NCI-H2029 (cell line): ENCODE measurements at regions not wholly inside any gene's neighbourhood (a gene's known extent, or its start where the extent isn't known, plus 50 kb on each side); places are given as distances from the start of the nearest gene placed in this dataset.
"Not testable (repeated sequence)": the region's sequence is repeated elsewhere in the genome, so short reads cannot be mapped to it uniquely, and the experiment has no call there.

Experiments used
- DNase-seq: peaks from one replicate; lab custom pipeline; 2025; lab: John Stamatoyannopoulos, UW

DNA sequence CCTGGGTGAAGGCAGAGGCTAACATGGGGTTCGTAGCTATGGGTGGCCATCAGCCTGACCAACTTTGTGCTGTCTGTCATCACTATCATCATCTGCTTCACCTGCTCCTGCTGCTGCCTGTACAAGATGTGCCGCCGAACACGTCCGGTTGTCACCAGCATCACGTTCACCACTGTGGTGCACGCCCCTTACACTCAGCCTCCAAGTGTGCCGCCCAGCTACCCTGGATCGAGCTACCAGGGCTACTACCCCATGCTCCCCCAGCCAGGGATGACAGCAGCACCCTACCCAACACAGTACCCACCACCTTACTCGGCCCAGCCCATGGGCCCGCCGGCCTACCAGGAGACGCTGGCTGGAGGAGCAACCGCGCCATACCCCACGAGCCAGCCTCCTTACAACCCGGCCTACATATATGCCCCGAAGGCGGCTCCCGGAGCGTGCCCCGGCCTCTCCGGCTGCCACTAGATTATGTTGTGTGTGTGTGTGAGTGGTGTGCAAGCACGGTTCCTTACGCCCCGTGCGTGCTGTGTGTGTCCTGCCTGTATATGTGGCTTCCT lies 213.4 kb upstream of the XIST start:
- DNase-seq: no peak

DNA sequence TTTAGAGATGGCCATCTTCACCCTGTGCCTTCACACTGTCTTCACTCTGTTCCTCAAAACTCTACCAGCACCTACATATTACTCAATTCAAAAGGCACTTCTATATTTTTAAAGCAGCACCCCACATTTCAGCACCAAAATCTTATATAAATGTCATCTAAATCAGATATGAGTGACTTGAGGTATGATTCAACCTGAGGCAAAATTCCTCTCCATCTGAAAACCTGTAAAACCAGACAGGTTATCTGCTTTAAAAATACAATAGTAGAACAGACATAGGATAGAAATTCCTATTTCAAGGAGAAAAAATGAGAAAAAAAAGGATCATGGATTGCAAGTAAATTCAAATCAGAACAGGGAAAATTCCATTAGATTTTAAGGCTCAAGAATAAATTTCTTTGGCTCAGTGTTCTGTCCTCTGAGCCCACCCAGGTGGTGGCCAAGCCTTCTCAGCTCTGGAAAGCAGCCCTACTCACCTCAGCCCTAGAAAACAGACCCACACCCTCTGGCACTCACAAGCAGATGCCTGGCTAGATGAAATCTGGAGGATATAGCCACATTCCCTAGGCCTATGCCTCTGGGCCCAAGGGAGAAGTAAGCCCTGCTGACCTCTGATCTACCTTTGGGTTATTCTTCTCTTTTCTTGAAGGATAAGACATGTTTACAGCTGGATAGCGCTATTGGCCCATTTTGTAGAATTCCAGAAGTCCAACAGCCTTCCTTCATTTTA lies 211.1 kb upstream of the XIST start:
- DNase-seq: no peak

DNA sequence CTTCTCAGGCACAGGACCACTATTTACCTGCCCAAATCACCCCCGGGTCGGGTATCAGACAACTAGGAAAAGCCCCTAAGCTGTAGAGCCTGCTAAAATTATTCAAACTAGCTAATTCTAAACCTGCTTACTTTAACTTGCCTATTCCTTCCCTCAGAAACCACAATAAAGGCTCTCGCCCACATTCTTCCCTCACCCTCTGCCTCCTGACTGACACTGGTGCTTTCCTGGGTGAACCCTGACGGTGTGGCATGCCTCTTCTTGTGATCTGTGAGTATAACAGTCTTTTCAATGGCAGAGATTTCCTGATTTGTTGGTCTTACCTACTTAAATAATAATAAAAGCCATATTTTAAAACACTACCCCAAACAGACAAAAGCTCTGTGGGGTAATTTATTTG lies 209.4 kb upstream of the XIST start:
- no peak for DNase-seq

DNA sequence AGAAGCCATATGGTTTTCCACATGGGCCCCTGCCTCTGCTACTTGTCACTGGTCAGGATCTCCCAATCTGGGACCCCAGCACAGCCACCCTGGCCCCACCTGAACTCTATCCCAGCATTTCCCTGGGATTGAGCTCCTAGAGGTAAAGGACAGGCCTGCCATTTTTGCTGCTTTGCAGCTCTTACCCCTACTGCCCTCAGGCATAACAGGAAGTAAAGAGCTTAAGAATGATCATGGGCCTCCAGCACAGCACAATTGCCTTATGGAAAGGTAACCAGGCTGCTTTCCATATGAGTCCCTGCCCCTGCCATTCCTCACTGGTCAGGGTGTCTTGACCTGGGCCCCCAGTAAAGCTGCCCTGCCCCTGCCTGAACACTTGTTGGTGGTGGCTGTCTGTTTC lies 196.6 kb upstream of the XIST start:
- DNase-seq: no peak

DNA sequence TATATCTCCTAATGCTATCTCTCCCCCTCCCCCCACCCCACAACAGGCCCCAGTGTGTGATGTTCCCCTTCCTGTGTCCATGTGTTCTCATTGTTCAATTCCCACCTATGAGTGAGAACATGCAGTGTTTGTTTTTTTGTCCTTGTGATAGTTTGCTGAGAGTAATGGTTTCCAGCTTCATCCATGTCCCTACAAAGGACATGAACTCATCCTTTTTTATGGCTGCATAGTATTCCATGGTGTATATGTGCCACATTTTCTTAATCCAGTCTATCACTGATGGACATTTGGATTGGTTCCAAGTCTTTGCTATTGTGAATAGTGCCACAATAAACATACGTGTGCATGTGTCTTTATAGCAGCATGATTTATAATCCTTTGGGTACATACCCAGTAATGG lies 181.6 kb upstream of the XIST start:
- DNase-seq: not testable (repeated sequence)

DNA sequence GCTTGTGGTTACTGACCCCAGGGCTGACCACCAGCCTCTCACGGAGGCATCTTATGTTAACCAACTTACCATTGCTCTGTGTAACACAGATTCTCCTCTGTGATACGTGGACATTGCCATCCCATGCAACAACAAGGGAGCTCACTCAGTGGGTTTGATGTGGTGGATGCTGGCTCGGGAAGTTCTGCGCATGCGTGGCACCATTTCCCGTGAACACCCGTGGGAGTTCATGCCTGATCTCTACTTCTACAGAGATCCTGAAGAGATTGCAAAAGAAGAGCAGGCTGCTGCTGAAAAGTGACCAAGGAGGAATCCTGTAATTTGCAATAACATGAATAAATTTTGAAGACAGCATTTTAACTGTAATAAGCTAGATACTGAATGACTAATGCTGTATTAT lies 179.0 kb upstream of the XIST start:
- not testable (repeated sequence) for DNase-seq

DNA sequence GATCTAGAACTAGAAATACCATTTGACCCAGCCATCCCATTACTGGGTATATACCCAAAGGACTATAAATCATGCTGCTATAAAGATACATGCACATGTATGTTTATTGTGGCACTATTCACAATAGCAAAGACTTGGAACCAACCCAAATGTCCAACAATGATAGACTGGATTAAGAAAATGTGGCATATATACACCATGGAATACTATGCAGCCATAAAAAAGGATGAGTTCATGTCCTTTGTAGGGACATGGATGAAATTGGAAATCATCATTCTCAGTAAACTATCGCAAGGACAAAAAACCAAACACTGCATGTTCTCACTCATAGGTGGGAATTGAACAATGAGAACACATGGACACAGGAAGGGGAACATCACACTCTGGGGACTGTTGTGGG lies 178.3 kb upstream of the XIST start:
- DNase-seq: not testable (repeated sequence)

DNA sequence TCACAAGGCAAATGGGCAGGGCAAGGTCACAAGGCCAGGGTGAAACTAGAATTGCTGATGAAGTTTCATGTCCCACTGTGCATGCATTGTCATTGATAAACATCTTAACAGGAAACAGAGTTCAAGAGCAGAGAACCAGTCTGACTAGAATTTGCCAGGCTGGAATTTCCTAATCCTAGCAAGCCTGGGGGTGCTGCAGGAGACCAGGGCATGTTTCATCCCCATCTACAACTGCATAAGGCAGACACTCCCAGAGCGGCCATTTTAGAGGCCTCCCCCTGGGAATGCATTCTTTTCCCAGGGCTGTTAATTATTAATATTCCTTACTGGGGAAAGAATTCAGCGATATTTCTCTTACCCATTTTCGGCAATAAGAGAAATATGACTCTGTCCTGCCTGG lies 172.6 kb upstream of the XIST start:
- DNase-seq: not testable (repeated sequence)

DNA sequence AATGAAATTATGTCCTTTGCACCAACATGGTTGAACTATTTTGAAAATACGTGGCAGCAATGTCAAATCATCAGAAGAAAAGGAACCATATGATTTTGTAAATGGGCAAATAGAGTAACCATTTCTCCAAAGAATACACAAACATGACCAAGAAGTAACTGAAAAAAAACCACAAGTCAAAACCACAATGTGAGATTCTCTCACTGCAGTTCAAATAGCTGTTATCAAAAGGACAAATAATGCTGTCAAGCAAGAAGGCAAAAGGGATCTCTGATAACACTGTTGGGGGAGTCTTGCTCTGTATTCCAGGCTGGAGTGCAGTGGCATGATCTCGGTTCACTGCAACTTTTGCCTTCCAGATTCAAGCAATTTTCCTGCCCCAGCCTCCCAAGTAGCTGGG lies 170.7 kb upstream of the XIST start:
- no peak for DNase-seq

DNA sequence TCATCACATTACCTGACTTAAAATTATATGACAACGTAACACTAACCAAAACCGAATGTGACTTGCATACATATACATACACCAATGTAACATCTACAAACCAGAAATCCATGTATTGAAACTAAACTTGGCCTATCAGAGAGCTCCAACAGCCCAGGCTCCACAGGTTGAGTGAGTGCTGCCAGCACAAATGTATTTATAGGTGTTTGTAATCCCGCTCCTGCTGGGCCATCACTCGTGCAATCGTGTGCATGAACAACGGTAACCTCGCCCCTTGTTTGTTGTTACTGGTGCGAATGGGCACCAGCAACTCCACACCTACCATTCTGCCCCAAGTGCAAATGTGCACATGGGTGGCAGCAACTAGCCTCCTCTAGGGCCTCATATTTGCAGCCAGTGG lies 165.7 kb upstream of the XIST start:
- no peak for DNase-seq

DNA sequence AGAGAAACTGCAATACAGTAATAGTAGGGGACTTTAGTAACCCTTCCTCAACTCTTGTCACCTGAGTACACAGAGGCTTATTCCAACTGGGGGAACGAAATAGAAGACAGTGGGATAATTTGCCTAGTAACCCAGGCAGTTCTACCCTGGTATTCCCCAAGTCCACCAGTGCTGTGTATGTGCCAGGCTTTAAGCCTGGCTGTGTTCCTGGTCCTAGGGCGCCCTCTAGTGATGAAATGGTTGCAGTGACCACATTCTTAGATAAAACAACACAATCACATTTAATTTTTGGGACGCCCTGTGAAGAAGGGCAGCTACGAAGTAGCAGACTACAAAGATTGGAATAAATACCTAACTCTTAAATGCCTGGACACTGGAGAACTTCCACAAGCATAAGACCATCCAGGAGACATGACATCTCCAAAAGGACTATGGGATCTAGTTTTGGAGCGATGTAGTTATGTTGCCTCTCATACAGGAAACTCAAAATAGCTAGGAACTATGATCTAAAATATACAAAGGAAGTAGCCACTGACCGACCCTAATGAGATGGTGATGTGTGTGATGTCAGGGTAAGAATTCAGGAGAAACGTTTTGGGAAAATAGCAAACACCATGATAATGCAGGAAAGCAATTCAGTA lies 163.0 kb upstream of the XIST start:
- peak; percentile 11 for DNase-seq

DNA sequence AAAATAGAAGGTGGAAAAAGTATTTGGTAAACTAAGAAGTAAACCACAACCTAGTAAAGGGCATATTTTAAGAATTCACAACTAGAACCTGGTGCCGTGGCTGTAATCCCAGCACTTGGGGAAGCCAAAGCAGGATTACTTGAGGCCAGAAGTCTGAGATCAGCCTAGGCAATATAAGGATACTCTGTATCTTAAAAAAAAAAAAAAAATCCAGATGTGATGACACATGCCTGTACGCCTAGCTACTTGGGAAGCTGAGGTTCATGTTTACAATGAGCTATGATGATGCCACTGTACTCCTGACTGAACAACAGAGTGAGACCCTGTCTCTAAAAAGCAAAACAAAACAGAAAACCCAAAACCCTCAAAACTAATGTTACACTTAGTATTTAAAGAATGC lies 156.5 kb upstream of the XIST start:
- no peak for DNase-seq

DNA sequence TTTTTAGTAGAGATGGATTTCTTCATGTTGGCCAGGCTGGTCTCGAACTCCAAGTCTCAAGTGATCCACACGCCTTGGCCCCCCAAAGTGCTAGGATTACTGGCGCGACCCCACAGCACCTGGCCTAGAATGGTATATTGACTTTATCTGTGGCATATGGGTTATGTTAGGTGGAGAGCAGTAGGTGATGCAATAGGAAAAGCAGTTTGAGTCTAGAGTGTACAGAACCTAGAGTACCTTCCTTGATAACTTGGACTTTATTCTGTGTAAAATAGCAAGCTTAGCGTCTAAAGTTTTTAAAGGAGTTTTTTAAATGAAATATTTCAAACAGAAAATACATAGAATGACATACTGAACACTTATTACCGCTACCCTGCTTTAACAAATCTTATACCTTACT lies 139.5 kb upstream of the XIST start:
- no peak for DNase-seq

DNA sequence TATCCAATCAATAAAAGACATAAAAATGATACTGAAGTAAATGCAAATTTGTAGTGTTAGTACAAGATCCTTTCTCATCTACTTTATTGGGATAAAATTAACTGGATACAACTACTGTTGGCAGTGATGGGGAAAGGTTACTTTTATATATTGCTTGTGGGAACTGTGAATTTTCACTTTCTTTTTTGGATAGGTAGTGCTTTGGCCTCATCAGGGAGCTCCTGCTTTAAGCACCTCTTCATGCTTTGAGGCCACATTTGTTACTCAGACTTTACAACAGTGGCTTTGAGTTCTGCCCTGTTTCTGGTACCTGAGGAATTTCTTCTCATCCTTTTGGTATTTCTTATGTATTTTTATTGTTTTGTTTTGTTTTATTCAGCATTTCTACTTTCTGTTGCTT lies 134.7 kb upstream of the XIST start:
- no peak for DNase-seq

DNA sequence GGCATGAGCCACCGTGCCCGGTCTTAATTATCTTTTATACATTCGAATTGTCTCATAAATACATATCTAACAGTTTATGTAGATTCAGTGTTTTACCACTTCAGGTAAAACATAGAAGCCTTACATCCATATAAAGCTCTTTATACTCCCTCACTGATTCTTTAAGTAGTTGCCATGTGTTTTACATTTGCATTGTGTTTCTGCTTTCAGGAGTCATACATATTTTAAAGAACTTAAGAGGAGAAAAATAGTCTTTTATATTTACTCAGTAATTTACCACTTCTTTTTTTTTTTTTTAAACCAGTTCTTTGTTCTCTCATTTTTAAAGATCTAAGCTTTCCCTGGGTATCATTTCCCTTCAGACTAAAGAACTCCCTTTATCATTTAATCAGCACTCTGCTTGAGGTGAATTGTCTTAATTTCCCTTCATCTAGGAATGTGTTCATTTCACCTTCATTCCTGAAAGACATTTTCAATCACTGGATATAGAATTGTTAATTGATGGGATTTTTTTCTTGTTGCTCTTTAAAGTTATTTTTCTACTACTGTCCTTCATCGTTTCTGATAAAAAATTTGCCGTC lies 127.1 kb upstream of the XIST start:
- no peak for DNase-seq

DNA sequence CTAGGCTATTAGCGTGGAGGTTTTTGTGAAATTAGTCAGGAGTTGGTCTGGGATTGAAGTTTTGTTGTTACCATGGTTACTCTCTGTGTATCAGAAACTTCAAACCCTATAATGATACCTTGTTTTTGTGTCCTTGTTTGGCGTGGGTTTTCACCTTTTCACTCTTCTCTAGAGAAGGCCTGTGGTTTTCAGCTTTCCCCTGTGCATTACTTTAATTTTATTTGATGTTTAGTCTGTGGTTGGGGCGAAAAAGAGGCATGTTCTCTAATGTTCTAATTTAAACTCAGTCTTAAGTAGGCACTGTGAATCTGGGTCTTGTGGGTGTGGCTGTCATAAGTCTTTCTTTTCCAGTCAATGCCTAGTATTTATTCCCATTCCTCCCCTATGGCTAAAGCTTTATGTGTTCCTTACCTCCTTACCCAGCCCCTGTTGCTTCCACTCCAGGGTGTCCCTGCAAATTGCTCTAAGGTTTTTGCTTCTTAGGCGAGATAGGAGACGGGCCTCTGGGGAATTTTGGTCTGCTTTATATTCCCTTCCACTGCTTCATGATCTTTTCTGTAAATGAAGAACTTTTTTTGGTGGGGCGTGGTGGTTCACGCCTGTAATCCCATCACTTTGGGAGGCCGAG lies 125.1 kb upstream of the XIST start:
- DNase-seq: no peak

DNA sequence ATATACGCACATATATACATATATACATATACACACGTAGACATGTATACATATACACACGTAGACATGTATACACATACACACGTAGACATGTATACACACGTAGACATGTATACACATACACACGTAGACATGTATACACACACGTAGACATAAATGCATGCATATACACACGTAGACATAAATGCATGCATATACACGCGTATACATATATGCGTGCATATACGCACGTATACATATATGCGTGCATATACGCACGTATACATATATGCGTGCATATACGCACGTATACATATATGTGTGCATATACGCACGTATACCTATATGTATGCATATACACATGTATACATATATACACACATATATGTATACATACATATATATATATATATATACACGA lies 114.9 kb upstream of the XIST start:
- not testable (repeated sequence) for DNase-seq

DNA sequence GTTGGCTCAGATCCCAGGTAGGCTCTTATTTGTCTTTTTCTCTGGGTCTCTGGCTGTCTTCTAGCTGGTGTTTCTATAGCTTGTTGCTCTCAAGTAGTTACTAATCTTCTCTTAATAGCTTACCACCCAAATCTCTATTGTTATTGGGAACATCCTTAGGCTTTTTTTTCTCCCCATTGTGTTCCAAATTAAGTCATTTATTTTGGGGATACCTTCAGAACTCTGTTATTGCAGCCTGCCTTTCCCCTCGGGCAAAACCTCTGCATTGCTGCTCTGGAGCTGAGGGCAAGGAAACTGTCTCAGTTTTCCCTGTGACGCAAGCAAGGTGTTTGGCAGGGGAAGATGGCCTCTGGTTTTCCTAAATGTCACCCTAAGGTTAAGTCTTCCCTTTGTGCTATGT lies 113.3 kb upstream of the XIST start:
- no peak for DNase-seq

DNA sequence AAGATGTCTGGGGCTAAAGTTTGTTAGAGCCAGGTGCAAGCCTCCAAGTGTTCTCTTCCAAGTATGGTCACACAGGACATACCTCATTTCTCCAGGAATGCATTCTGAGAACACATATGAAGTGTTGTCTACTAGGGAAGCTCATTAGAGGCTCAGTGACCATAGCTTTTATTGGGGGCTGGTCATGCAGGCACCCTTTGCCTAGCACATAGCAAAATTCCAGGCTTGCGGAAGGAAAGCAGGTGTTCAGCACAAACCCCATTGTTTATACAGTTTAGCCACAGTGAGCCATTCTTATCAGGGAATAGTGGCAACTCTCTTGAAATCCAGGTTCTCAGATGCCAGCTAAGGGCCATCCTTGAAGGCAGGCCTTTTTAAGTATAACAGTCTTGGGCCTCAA lies 112.1 kb upstream of the XIST start:
- DNase-seq: no peak

DNA sequence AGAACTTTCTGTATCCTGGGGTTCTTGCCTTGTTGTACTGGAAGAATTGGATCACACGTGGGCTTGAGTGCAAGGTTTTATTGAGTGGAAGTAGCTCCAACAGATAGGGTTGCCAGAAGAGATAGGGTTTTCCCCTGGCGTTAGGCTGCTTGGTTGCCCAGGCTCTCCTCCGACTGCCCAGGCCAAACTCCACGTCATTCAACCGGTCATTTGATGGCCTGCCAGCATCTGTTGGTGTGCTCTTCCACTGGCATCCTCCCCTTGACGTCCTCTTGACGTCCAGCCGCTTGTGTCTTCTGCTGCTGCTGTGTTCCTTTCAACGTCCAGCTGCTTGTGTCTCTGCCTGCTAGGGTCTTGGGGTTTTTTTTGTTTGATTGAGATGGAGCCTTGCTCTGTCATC lies 111.2 kb upstream of the XIST start:
- DNase-seq: no peak

DNA sequence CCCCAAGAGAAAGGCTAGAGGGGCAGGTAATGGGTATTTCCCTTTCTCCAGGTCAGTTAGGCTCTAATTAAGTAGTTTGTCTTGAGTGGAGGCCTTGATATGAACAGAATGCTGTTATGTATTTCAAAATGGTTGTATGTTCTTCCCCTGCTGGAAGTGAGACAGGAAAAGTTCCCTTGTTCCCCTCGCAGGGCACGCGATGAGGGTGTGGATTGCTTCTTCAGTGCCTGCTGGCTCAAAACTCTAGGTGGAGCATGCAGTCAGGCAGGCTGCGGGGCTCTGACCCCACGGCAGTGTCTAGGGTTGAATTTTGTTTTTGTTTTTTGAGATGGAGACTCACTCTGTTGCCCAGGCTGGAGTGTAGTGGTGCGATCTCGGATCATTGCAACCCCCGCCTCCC lies 110.4 kb upstream of the XIST start:
- no peak for DNase-seq

DNA sequence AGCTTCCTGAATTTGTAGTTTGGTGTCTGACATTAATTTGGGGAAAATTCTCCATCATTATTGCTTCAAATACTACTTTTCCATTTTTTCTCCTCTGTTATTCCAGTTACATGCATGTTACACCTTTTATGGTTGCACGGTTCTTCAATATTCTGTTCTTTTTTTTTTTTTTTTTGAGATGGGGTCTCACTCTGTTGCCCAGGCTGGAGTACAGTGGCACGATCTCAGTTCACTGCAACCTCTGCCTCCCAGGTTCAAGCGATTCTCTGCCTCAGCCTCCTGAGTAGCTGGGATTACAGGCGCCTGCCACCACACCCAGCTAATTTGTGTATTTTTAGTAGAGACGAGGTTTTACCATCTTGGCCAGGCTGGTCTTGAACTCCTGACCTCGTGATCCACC lies 109.4 kb upstream of the XIST start:
- not testable (repeated sequence) for DNase-seq

DNA sequence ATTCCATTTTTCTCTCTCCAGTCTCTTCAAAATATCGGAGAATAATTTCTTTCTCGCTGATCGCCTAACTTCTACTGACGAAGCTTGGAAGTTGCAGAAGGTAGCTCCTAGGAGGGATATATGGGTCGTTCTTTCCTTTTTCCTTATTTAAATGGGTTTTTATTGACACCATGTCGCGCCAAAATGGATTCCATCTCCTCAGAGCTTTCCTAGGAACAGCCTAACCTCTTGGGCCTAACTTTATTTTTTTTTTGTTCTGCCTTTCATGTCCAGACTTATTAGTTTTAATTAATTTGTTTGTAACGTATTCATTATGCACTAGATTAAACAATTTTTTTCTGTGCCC lies 92.0 kb upstream of the XIST start:
- no peak for DNase-seq
